GM18907 (cell line): ENCODE measurements at regions not wholly inside any gene's neighbourhood (a gene's known extent, or its start where the extent isn't known, plus 50 kb on each side); places are given as distances from the start of the nearest gene placed in this dataset.
"Not testable (repeated sequence)": the region's sequence is repeated elsewhere in the genome, so short reads cannot be mapped to it uniquely, and the experiment has no call there.

Experiments
- ATAC-seq: cut with Tn5 transposase; IDR thresholded peaks from one replicate; pipeline ENCODE4 v1.9.1; 2021; ENCODE audit warnings: mild to moderate bottlenecking, moderate library complexity; ENCODE audit not compliant: unreplicated experiment

GRCh38 chr2:145555360-145555759 is 1035.4 kb upstream of the ZEB2 start:
- ATAC-seq, result no peak

DNA sequence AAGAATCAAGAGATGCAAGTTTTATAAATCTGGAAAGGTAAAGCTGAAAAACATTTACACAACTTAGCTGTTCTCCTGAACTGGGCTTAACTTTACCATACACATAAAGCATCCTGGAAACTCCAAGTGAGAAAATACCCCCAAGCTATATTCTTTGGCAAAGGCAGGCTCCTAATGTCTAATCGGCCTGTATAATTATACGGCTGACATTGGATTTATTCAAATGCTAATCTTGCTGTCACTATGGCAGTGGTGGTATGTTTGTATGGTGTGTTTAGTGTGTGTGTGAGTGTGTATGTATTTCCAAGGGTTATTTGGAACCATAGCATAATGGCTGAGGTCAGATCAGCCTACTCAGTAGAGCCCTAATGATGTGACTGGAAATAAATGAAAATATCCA is 1031.8 kb upstream of the ZEB2 start:
- no peak for ATAC-seq

- no peak for ATAC-seq
Observed at GRCh38 chr2:145548479-145548878, 1028.6 kb upstream of the ZEB2 start.

DNA sequence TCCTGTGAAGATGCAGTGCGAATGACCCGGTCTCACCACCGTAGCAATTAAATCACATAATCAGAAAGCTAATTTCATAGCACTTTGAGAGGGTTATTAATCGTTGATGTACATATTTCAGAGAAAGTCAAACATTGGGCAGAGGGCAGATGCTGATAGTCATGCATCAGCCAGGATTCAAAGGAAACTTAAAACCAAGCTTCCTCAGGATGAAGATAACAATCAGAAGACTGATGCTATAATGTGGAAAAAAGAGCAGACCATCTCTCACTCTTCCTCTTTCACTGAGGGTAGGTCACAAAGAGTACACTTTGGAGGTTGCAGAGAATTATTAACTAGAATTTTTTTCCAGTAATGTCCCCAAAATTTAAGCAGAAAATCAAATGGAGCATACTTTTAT is 1027.7 kb upstream of the ZEB2 start:
- no peak for ATAC-seq

GRCh38 chr2:145546091-145546490 is 1026.2 kb upstream of the ZEB2 start:
- ATAC-seq, result no peak

GRCh38 chr2:145543856-145544255 is 1023.9 kb upstream of the ZEB2 start:
- no peak for ATAC-seq

- ATAC-seq, result no peak
Observed at GRCh38 chr2:145543155-145543554, 1023.2 kb upstream of the ZEB2 start.

DNA sequence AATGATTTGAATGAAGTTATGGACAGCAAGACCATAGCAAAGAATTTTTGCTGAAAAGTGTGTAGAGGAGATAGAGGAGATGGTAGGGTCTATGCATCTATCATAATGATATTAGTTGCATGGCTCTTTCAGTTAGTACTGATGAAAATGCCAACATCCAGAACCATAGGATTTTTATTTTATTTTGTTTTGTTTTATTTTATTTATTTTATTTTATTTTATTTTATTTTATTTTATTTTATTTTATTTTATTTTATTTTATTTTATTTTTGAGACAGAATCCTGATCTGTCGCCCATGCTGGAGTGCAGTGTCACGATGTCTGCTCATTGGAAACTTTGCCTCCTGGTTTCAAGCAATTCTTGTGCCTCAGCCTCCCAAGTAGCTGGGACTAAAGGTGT is 1021.1 kb upstream of the ZEB2 start:
- ATAC-seq, result no peak

GRCh38 chr2:145538661-145539350 is 1018.9 kb upstream of the ZEB2 start:
- no peak for ATAC-seq

DNA sequence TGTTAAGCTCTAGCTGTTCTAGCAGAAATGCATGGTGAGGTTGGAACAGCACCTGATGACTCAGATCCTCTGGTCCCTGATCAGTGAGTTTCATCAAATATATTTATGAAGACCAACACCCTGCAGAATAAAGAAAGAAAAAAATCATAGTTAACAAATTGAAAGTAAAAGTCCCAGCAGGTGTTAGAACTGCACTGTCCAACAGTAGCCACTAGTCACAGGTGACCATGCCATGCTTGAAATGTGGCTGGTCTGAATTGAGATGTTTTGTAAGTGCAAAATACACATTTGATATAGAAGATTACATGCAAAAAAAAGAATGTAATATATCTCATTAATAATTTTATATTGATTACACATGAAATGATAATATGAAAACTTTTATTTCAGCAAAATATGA is 1010.7 kb upstream of the ZEB2 start:
- ATAC-seq, result no peak

DNA sequence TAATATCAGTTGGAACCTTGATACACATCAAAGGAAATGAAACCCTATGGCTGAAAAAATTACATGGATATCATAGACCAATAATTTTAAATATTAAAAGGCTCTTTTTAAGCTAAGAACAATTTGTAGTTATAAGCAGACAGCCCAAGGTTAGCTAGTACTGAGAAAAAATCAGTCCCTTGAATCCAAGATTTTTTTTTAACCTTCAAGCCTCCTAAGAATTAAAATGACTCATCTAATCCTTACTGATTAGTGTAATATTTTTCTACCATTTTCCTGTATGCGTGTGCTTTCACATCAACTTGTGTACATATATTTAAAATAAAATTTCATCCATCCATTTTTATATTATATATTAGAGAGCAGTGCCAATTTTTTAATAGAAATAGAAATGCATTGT is 1004.9 kb upstream of the ZEB2 start:
- no peak for ATAC-seq

- ATAC-seq, result no peak
Observed at GRCh38 chr2:145524303-145524702, 1004.4 kb upstream of the ZEB2 start.

DNA sequence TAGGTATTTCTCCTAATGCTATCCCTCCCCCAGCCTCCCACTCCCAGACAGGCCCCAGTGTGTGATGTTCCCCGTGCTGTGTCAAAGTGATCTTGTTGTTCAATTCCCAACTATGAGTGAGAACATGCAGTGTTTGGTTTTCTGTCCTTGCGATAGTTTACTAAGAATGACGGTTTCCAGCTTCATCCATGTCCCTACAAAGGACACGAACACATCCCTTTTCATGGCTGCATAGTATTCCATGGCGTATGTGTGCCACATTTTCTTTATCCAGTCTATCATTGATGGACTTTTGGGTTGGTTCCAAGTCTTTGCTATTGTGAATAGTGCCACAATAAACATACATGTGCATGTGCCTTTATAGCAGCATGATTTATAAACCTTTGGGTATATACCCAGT is 999.3 kb upstream of the ZEB2 start:
- ATAC-seq, result not testable (repeated sequence)

- ATAC-seq, result no peak
Observed at GRCh38 chr2:145511946-145512345, 992.0 kb upstream of the ZEB2 start.

GRCh38 chr2:145503511-145503910 is 983.6 kb upstream of the ZEB2 start:
- ATAC-seq, result no peak

DNA sequence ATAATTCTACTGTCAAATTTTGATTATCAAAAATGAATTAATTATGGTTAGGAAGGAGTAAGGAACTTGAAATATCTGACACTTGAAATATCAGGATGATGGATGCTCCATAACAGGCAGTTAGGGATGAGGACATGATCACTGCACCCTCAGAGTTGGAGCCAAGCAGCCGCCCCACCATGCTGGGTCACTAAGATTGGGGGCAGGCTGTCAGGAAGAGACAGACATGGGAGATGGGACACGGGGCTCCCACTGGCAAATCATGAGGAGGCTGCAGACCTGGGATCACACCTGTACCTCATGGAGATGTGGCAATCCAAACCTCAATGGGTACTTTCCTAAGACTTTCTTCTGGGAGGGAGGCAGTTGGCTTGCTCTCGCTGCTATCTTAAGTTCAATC is 982.0 kb upstream of the ZEB2 start:
- no peak for ATAC-seq

DNA sequence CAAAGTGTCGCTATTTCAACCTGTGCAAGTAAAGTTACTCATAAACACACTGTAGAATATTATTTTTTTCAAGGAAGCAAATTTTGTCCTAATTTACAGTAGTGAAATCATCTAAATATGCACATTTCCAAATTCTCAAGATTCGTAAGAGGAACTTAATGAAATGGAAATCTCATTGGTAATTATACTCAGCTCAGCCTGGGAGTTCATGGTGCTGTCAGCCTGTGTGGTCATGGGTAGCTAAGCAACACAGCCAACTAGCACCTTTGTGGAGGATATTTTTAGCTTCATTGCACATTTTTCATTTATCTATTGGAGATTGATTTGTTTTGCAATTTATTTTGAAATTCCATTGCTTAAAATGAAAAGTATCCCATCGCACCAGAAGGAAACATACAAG is 975.7 kb upstream of the ZEB2 start:
- ATAC-seq, result no peak

DNA sequence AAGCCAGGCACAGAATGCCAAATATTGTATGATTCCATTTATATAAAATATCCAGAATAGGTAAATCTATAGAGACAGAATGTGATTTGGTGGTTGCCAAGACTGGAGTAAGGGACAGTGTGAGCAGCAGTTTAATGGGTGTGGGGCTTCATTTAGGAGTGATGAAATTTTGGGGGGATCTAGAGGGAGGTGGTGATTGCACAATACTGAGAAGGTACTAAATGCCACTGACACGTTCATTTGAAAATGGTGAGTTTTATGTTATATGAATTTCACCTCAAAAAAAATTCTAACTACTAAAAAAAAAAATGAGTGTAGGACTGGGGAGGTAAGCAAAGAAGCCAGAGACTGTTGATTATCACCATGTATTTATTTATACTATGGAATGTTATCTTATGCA is 974.5 kb upstream of the ZEB2 start:
- ATAC-seq, result no peak

GRCh38 chr2:145488571-145488970 is 968.7 kb upstream of the ZEB2 start:
- no peak for ATAC-seq

DNA sequence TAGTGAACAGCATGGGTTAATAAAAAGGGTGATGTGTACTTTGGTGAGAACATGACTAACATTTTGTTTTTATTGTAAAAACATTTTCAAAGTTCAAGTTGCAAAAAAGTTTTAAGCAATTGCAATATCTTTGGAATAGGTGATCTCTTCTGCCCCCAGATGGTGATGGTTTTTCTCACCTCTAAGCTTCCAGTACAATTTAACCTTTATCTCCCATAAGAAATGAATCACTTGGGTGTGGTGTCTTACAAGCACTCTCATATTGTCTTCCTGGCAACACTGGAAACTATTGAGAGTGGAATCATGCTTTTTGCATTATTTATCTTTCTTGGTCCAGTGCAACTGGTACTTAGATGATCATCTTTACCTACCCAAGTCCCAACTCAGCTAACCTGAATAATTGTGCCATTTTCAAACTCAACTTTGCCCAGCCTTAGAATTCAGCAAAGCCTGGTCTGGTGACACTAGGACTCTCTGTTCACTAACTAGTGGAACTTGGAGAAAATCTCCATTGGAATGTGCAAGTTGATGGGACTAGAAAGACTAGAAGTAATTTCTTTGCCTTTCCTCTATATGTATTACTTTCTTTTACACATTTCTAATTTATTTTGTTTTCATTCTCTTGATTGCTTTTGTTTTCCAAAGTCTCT is 964.7 kb upstream of the ZEB2 start:
- ATAC-seq, result no peak

GRCh38 chr2:145483854-145484253 is 963.9 kb upstream of the ZEB2 start:
- ATAC-seq, result no peak

DNA sequence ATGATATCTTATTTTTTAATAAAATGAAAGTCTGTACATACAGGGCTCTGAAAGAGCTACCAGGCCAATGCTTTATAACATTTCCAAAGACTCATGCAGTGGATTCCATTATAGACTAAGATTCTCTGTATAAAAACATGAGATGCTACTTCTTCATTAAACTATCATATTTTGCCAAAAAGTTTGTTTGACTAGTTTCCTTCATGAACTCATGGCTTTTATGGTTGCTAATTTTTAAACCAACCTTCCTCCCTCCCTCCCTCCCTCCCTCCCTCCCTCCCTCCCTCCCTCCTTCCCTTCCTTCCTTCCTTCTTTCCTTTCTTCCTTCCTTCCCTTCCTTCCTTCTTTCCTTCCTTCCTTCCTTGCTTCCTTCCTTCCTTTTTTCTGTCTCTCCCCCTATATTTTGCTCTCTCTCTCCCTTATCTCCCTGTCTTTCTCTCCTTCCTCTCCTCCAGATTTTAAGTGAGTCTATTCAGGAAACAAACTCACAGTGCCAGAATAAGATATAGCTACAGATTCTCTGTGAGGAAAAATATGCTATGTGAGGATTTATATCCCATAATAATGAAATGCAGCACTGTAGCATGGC is 961.5 kb upstream of the ZEB2 start:
- no peak for ATAC-seq

- ATAC-seq, result no peak
Observed at GRCh38 chr2:145464866-145465265, 944.9 kb upstream of the ZEB2 start.
